Aorta (tissue), 5 donors: ENCODE measurements at regions not wholly inside any gene's neighbourhood (a gene's known extent, or its start where the extent isn't known, plus 50 kb on each side); places are given as distances from the start of the nearest gene placed in this dataset.

Experiments used
- ATAC-seq: fragments of 200-7000 bp; cut with Tn5 transposase; one replicate; pipeline ENCODE4 v1.9.1; 2022; ENCODE audit warnings: moderate library complexity; ENCODE audit not compliant: low FRiP score
- DNase-seq, 2 donors: peaks; one replicate each; pipeline ENCODE4 v3.0.0-alpha.2; 2020
- H3K27ac ChIP-seq, 2 donors: one replicate each; pipeline ENCODE4 v1.5.1; 2013; ENCODE audit warnings: low read length in 2 of 2, mild to moderate bottlenecking in 2 of 2, moderate library complexity in 2 of 2, control low read depth in 1 of 2, inconsistent platforms in 1 of 2, low read depth in 1 of 2
- H3K27me3 ChIP-seq, 2 donors: one replicate each; pipeline ENCODE4 v1.6.1; 2013; ENCODE audit warnings: control low read depth in 1 of 2, low read length in 1 of 2, mild to moderate bottlenecking in 1 of 2, moderate library complexity in 1 of 2; ENCODE audit not compliant: insufficient read depth in 2 of 2, control insufficient read depth in 1 of 2
- H3K36me3 ChIP-seq, 2 donors: one replicate each; pipeline ENCODE4 v1.6.1; 2013; ENCODE audit warnings: control low read depth in 1 of 2, low read length in 1 of 2, mild to moderate bottlenecking in 1 of 2; ENCODE audit not compliant: insufficient read depth in 2 of 2, control insufficient read depth in 1 of 2
- H3K4me1 ChIP-seq, 2 donors: one replicate each; pipeline ENCODE4 v1.6.1; 2013; ENCODE audit warnings: low read length in 2 of 2, control low read depth in 1 of 2, mild to moderate bottlenecking in 1 of 2, moderate library complexity in 1 of 2; ENCODE audit not compliant: insufficient read depth in 2 of 2, control insufficient read depth in 1 of 2
- H3K4me3 ChIP-seq, 2 donors: one replicate each; pipeline ENCODE4 v1.5.1; 2013; ENCODE audit warnings: low read length in 2 of 2, control low read depth in 1 of 2, mild to moderate bottlenecking in 1 of 2
- H3K9me3 ChIP-seq: one replicate; pipeline ENCODE4 v1.6.1; 2013; ENCODE audit warnings: mild to moderate bottlenecking, low read length; ENCODE audit not compliant: control insufficient read depth
- WGBS, 2 donors: extraction: QIAGEN DNeasy Blood & Tissue Kit; methylation state at CpG; one replicate each; pipeline ENCODE4 v1.1.7; 2013; 5-methylcytosine and 5-hydroxymethylcytosine counted together
- intact Hi-C, 2 donors: fragments of 100-400 bp; cut with DNase I; formaldehyde crosslinking; loops; one replicate each; pipeline versions ENCODE4 v1.14.2 to v1.15.0; 2022
- donor health status: healthy with polysubstance abuse.
- donor health status: Bipolar disorder and iron deficiency.
- donor health status: DM: no; HTN: no; CAD: no.
- donor health status: DM: no; HTN: no; CAD: no.
- donor health status: DM: yes; HTN: yes; CAD: no.

DNA sequence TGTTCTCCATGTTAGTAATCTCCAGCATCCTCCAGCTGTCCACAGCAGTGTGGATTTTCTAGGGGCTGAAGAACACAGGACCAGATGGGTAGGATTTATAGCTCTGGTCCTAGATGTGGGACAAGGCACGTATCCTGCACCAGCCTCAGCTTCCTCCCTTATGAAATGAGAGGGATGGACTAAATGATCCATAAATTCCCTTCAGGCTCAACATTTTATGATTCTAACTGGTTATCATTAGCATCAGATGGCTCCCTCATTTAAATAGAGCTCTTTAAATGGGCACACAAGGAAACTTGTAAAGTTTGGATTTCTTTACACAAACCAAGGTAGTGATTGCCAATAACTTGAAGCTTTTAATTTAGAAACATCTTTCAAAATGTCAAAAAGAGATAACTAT, 97.7 kb downstream of the ESM1 start:
- 92 to 95% methylated on average over 1 of the region's 1 CpG for WGBS, 2 donors
- no peaks in the 10 kb centered on the region for H3K36me3 ChIP-seq
- no peak for DNase-seq
- no peaks in the 10 kb centered on the region for H3K9me3 ChIP-seq
- H3K4me3 ChIP-seq = no peak overlapping the region
- no peak overlapping the region for H3K27ac ChIP-seq
- no peaks in the 10 kb centered on the region for H3K27me3 ChIP-seq
- no peaks in the 10 kb centered on the region for H3K4me1 ChIP-seq
- intact Hi-C loops = no loop called here
- ATAC-seq = no peak

DNA sequence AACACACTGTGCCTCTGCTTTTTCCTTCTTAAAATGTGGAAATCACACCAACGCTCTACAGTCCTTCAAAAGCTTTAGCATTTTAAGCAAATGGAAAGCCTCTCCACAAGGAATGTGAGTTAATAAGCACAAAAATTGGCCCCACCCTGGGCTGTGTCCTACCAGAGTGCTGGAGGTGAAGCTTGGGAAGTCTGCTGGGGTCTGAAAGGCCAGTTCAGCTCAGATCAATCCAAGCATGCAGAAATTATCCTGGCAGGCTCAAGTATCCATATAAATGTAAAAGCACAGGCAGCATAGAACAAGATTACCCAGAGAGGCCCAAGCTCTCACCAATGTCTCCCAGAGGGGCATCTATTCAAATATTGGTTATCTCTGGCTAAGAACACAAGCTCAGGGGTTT, 98.5 kb downstream of the ESM1 start:
- DNase-seq = no peak
- WGBS, 2 donors = 88 to 92% methylated on average over 1 of the region's 1 CpG
- Histone ChIP-seq H3K4me1 (no peaks in the 10 kb centered on the region), H3K27me3 (no peaks in the 10 kb centered on the region), H3K27ac (no peak overlapping the region), H3K36me3 (no peaks in the 10 kb centered on the region), H3K4me3 (no peak overlapping the region), H3K9me3 (no peaks in the 10 kb centered on the region)
- intact Hi-C loops = no loop called here
- ATAC-seq = no peak

DNA sequence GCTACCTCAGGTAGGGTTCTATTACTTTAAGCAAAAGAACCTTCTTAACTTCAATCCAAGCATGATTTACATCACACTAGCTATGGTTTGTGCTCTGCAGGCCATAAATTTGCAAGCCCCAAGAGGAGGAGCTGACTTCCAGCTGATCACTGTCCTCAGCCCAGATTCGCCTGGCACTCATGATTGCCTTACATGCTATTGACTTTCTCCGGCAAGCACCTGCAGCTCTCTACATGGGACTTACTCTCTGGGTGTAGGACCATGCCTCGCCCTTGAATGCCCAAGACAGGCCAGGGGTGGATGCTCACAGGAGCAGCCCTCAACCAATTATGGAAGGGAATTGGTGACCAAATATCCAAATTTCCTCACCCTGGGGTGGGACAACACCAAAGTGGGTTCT, 99.8 kb downstream of the ESM1 start:
- no peaks in the 10 kb centered on the region for H3K36me3 ChIP-seq
- 96 to 98% methylated on average over 3 of the region's 3 CpGs for WGBS, 2 donors
- DNase-seq = no peak
- H3K27ac ChIP-seq = no peak overlapping the region
- no peaks in the 10 kb centered on the region for H3K27me3 ChIP-seq
- no peak overlapping the region for H3K4me3 ChIP-seq
- H3K4me1 ChIP-seq = no peaks in the 10 kb centered on the region
- intact Hi-C loops = no loop called here
- ATAC-seq = no peak
- H3K9me3 ChIP-seq = no peaks in the 10 kb centered on the region

DNA sequence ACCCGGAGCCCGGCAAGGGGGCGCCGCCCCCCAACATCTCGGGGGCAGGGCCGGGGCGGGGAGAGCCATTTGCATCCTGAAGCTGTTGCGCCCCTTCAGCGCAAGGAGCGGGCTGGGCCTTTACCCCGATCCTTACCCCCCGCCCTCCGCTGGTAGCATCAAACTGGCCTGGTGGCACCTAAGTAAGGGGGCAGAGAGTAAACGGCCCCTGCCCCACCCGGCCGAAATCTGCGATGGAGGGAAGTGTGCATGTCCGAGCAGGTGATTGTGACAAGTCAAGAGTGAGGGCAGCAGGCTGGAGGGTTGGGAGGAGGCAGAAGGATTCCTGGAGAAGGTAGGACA, 101.2 kb downstream of the ESM1 start:
- intact Hi-C loops = no loop called here
- ATAC-seq (no peak), DNase-seq (no peak)
- Histone ChIP-seq H3K9me3 (no peaks in the 10 kb centered on the region), H3K36me3 (no peaks in the 10 kb centered on the region), H3K4me1 (no peaks in the 10 kb centered on the region), H3K27me3 (no peaks in the 10 kb centered on the region), H3K4me3 (peak overlapping the region in 1 of 2 donors; percentile 46), H3K27ac (no peak overlapping the region)
- 48 to 50% methylated on average over 17 to 18 of the region's 18 CpGs for WGBS, 2 donors

DNA sequence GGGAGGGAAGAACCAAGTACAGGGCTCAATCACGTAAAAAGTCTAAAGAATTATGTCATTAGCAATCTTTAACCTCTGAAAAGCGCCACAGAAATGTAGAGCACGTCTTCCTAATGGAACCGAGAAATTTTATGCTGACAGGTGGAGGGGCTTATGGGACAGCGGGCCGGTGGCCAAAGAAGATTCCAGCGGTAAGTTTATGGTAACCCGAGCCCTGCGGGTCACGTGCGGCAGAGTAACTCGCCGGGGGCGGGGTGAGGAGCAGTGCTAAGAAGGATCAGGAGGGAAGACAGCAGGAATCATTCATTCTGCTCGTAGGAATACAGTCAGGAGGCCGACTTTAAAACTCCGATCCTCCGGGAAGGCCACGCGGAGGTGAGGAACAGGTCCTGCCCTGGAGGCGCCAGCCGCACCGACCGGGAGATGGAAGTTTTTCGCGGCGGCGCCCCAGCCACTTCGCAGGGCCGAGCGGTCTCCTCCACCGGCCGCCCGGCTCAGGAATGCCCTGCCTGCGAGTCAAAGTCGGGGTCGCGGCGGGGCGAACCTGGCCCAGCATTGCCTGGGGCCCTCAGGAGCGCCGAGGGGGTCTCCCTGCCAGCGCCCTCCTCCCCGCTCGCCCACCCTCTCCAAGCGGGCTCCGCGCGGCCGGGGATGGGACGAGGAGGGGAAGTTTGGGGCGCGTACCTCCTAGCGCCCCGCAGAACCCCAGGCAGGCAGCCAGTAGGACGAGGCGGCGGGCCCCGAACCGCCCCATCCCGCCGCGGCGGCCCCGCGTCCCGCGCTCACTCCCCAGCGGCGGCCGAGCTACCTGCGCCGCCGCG, 101.8 kb downstream of the ESM1 start:
- H3K27ac ChIP-seq = no peak overlapping the region
- peak; percentile 71 for ATAC-seq
- H3K4me1 ChIP-seq = no peaks in the 10 kb centered on the region
- peak overlapping the region; percentile 11 to 46 for H3K4me3 ChIP-seq
- intact Hi-C loops = no loop called here
- peak; percentile 69 to 86 for DNase-seq
- H3K9me3 ChIP-seq = no peaks in the 10 kb centered on the region
- H3K36me3 ChIP-seq = no peaks in the 10 kb centered on the region
- no peaks in the 10 kb centered on the region for H3K27me3 ChIP-seq
- WGBS, 2 donors = 2 to 3% methylated on average over 59 to 75 of the region's 75 CpGs

DNA sequence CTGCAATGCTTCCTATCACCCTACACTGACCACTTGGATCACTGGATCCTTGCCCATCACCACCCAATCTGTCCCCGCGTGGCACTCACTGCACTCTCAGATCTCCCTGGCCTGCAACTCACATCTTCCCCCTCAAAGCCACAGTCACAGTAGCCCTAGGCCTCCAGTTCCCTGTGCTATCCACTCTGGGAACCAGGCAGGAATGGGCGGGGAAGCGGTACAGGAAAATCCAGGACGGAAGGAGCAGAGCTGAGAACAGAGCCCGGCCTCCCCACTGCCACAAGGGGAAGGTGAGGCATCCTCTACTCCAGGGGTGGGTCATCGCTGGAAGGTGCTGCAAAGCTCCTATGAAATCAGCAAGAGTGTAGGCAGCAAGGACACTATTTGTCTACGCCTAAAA, 102.6 kb downstream of the ESM1 start:
- 79 to 82% methylated on average over 8 of the region's 8 CpGs for WGBS, 2 donors
- intact Hi-C loops = no loop called here
- ATAC-seq (peak; percentile 6), DNase-seq (no peak)
- H3K4me3 ChIP-seq = no peak overlapping the region
- no peaks in the 10 kb centered on the region for H3K9me3 ChIP-seq
- H3K4me1 ChIP-seq = no peaks in the 10 kb centered on the region
- H3K27me3 ChIP-seq = no peaks in the 10 kb centered on the region
- no peak overlapping the region for H3K27ac ChIP-seq
- no peaks in the 10 kb centered on the region for H3K36me3 ChIP-seq

DNA sequence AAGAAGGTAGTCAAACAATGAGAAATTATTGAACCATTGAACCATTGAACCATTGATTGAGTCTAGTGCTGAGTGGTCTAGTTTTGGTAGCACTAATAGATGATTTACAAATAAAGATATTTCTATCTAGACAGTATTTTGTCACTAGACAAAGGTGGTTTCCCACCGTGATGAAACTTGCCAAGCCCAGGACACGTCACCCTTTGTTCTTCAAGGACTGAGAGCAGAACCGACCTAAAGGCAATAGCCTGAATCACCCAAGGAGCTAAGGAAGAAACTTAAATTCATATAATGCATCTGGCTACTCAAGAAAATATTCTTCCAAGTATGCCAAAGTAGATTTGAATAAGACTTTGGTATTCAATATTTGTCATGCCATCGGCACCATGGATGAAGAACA, 103.3 kb downstream of the ESM1 start:
- Histone ChIP-seq H3K27ac (no peak overlapping the region), H3K4me3 (no peak overlapping the region), H3K36me3 (no peaks in the 10 kb centered on the region), H3K27me3 (no peaks in the 10 kb centered on the region), H3K9me3 (no peaks in the 10 kb centered on the region), H3K4me1 (no peaks in the 10 kb centered on the region)
- intact Hi-C loops = no loop called here
- no peak for DNase-seq
- ATAC-seq = no peak
- WGBS, 2 donors = 74 to 88% methylated on average over 4 of the region's 4 CpGs

DNA sequence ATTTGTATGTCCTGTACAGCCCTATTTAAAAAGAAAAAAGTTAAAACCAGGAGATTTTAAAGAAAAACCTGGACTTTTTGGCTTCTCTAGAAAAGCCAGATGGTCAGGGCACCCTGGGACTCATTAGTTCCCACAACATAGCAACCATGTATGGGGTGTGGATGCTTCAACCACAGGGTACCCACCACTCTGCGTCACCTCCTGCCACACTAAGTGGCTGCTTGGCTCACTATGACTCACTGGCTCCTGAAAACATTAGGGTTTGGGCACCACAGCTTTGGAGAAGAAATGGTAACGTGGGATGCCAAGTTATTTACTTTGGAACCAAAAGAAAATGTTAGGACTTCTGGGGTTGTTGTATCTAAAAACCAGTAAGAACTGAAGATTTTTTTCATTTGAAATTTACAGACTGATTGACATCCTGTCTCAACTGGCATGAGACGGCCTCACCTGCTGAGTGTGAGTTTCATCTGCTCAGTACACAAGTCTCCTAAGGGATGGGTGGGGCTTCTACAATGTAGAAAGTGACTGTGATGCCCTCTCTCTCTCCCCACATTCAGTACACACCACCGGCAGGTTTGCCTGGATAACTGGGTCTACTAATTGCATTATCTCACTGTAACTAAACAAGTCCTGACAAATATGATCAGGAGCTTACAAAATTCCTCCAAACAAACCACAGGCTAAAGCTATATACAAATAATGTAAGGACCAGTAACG, 103.9 kb downstream of the ESM1 start:
- Histone ChIP-seq H3K9me3 (no peaks in the 10 kb centered on the region), H3K36me3 (no peaks in the 10 kb centered on the region), H3K27me3 (no peaks in the 10 kb centered on the region), H3K4me3 (no peak overlapping the region), H3K4me1 (no peaks in the 10 kb centered on the region), H3K27ac (no peak overlapping the region)
- intact Hi-C loops = no loop called here
- no peak for DNase-seq
- WGBS, 2 donors = 78 to 80% methylated on average over 5 of the region's 5 CpGs
- no peak for ATAC-seq

DNA sequence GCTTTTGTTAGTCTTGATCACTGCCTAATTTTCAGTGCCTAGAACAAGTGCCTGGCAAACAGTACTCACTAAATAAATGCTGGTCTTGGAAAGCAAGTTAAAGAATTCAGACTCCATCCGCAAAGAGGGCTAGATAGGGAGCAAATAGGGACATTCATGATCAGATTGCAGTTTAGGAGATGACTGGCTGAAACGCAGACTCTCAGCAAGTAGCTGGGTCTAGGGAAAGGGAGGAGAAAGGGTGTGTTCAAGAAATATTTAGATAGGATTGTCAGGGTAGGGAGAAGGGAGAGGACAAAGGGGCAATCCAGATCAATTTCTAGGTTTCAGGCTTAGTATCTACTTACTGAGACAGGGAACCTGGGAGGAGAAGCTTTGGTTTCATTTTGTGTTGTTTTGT, 108.4 kb downstream of the ESM1 start:
- ATAC-seq (no peak), DNase-seq (no peak)
- intact Hi-C loops = no loop called here
- no peaks in the 10 kb centered on the region for H3K4me1 ChIP-seq
- no peaks in the 10 kb centered on the region for H3K9me3 ChIP-seq
- no peaks in the 10 kb centered on the region for H3K27me3 ChIP-seq
- no peak overlapping the region for H3K27ac ChIP-seq
- no peak overlapping the region for H3K4me3 ChIP-seq
- WGBS, 2 donors = 93 to 95% methylated on average over 2 of the region's 2 CpGs
- H3K36me3 ChIP-seq = no peaks in the 10 kb centered on the region
